H1 (cell line): ENCODE measurements at regions not wholly inside any gene's neighbourhood (a gene's known extent, or its start where the extent isn't known, plus 50 kb on each side); places are given as distances from the start of the nearest gene placed in this dataset.

ENCODE experiments used
- GTF2F1 ChIP-seq: IDR thresholded peaks from 2 replicates; pipeline ENCODE4 v1.6.1; 2012; ENCODE audit warnings: low read depth, low read length, improper control_type of control experiment, borderline replicate concordance
- TF ChIP-seq, protein P1 (sequence below): IDR thresholded peaks from 2 replicates; pipeline ENCODE4 v1.6.1; 2011; ENCODE audit warnings: low read depth, mild to moderate bottlenecking, low read length; ENCODE audit not compliant: insufficient read depth

DNA sequence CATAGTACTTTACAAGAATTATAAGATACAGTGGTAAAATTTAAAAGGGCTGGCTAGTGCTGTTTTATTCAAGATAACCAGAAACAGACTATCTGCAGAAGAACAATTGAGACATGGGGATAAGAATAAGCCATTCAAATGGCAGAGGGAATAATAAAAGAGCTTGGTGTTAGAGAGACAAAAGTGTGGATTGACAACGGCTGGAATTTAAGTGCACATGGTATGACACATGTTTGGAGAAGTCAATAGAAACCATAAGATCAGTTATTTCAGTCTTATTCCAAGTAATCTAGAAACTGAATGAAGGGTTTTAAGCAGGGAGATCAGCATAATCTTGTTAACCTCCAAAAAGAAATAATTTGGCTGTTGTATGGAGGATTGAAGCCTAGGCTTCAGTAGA lies 1205.5 kb upstream of the CITED2 start (continued):
- TF ChIP-seq, protein P1, sequence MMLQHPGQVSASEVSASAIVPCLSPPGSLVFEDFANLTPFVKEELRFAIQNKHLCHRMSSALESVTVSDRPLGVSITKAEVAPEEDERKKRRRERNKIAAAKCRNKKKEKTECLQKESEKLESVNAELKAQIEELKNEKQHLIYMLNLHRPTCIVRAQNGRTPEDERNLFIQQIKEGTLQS = no peak
- no peak for TF ChIP-seq GTF2F1
